ENCODE measurements at regions not wholly inside any gene's neighbourhood (a gene's known extent, or its start where the extent isn't known, plus 50 kb on each side); places are given as distances from the start of the nearest gene placed in this dataset.

DNA sequence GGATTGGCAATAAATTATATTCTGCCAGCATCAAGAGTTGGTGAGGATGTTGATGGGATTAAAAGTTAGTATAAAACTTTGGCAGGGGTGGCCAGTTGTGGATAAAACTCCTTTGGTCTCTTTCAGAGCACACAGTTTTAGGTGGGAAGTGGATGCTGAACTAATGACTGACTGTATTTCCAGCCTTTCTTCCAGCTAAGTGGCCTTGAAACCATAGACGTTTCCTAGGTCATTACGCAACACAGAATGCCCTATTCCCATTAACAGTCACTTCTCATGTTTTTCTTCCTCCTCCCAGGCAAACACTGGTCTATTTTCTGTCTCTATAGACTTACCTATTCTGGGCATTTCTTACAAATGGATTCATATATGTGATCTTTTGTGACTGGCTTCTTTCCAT lies 467.4 kb downstream of the NEBL start:
- TF ChIP-seq CTCF (optimal IDR thresholded peaks at IDR 0.05 in 1 of 3, IDR thresholded peaks at IDR 0.05 in 1 of 3, conservative IDR thresholded peaks at IDR 0.05 in 1 of 3; ENCODE audit: extremely low read depth in 1 of 3, insufficient read depth in 2 of 3, low read length in 3 of 3) (no peak), EZH2 (IDR thresholded peaks at IDR 0.05; ENCODE audit: low read length) (no peak)

Measured in keratinocyte (primary cell).